Activated T-cell treated with anti-CD3 and anti-CD28 coated beads, Interleukin-2, amount 50 U/mL, for 4 hours (primary cell): ENCODE measurements at regions not wholly inside any gene's neighbourhood (a gene's known extent, or its start where the extent isn't known, plus 50 kb on each side); places are given as distances from the start of the nearest gene placed in this dataset.
"Not testable (repeated sequence)": the region's sequence is repeated elsewhere in the genome, so short reads cannot be mapped to it uniquely, and the experiment has no call there.

Source experiments
- ATAC-seq, 2 donors: fragments of 200-7000 bp; cut with Tn5 transposase; one replicate each; pipeline ENCODE4 v1.10.0; 2021
- DNase-seq: peaks from one replicate; pipeline ENCODE4 v3.0.0-alpha.2; 2020
- H3K27me3 Mint-ChIP-seq: one replicate; pipeline ENCODE4 v1.8.0; 2021; ENCODE audit warnings: low read depth, mixed read lengths
- H3K36me3 Mint-ChIP-seq: one replicate; pipeline ENCODE4 v1.8.0; 2022; ENCODE audit warnings: mixed read lengths; ENCODE audit not compliant: insufficient read depth
- H3K4me1 Mint-ChIP-seq: one replicate; pipeline ENCODE4 v1.8.0; 2021; ENCODE audit warnings: low read depth, mixed read lengths
- H3K4me3 Mint-ChIP-seq: one replicate; pipeline ENCODE4 v1.8.0; 2021; ENCODE audit warnings: mild to moderate bottlenecking, moderate library complexity, mixed read lengths
- H3K9me3 Mint-ChIP-seq: one replicate; pipeline ENCODE4 v1.8.0; 2021; ENCODE audit warnings: mixed read lengths

DNA sequence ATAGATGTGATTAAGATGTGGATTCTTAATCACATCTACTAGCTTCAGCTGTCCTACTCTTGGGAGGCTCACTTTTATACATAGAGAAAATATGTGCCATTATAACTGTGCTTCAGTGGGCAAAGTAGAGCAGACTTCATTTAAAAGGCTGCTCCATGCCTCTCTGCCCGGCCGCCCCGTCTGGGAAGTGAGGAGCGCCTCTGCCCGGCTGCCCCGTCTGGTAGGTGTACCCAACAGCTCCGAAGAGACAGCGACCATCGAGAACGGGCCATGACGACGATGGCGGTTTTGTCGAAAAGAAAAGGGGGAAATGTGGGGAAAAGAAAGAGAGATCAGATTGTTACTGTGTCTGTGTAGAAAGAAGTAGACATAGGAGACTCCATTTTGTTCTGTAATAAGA is 126.4 kb downstream of the TMX1 start:
- H3K27me3 Mint-ChIP-seq, H3K4me1 Mint-ChIP-seq, H3K9me3 Mint-ChIP-seq, H3K4me3 Mint-ChIP-seq, H3K36me3 Mint-ChIP-seq, ATAC-seq, DNase-seq: not testable (repeated sequence)

DNA sequence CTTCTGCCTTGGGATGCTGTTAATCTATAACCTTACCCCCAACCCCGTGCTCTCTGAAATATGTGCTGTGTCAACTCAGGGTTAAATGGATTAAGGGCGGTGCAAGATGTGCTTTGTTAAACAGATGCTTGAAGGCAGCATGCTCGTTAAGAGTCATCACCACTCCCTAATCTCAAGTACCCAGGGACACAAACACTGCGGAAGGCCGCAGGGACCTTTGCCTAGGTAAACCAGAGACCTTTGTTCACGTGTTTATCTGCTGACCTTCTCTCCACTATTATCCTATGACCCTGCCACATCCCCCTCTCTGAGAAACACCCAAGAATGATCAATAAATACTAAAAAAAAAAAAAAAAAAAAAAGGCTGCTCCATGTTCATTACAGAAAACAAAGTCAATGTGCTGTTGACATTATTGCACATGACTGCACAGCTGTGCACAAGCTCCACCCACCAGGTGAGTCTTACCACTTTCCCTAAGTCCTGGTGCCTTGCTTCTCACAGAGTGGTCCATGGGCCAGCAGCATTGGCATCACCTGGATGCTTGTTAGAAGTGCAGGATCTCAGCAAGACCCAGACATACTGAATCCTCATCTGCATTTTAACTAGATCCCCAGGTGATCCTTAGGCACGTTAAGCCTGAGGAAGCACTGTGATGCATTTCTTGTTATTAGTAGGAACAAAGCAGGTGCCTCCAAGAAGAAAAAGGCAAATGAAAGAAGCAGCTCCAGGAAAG is 127.0 kb downstream of the TMX1 start:
- not testable (repeated sequence) for H3K27me3 Mint-ChIP-seq, H3K4me3 Mint-ChIP-seq, H3K9me3 Mint-ChIP-seq, ATAC-seq, DNase-seq, H3K4me1 Mint-ChIP-seq, H3K36me3 Mint-ChIP-seq

DNA sequence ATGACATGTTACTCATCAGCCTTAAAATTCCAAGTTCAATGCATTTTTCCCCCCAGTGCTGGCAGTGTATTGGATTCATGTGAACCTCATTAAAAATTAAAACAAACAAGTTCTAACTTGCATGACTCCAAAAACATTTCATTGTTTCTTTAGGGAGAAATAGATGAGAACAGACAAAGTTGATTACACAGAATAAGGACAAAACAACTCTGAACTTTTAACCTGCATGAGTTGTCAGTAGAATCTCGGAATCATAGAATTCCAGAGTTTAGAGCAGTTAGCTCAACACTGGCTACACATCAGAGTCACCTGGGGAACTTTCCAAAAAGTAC is 127.5 kb downstream of the TMX1 start:
- no peaks in the 10 kb centered on the region for H3K9me3 Mint-ChIP-seq
- no peak for DNase-seq
- no peak overlapping the region for H3K4me3 Mint-ChIP-seq
- peaks cover 7% of the 10 kb centered on the region for H3K27me3 Mint-ChIP-seq
- ATAC-seq, result no peak
- no peaks in the 10 kb centered on the region for H3K4me1 Mint-ChIP-seq
- H3K36me3 Mint-ChIP-seq, result no peaks in the 10 kb centered on the region

DNA sequence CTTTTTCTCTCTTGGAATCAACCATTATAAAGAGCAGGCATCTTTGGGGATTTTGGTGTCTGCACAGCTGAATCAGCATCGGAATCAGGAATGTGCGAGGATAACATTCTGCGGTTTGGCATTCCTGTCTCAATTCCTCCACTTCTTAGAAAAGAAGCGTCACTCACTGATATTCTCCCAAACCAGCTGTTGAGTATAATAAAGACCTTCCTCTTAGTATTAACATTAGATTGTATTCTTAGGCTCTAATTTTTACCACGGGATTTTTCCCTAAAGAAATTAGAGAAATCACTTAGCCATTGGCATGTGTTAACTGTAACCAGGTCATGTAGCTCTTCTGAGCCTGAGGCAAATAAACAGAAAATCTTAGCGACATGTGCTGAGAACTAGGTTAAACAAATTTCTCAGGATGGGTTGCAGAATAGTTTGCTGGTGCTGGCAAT is 128.7 kb downstream of the TMX1 start:
- Mint-ChIP-seq H3K4me1 (no peaks in the 10 kb centered on the region), H3K9me3 (no peaks in the 10 kb centered on the region), H3K36me3 (no peaks in the 10 kb centered on the region), H3K27me3 (peaks cover 7% of the 10 kb centered on the region), H3K4me3 (no peak overlapping the region)
- no peak for DNase-seq
- no peak for ATAC-seq

DNA sequence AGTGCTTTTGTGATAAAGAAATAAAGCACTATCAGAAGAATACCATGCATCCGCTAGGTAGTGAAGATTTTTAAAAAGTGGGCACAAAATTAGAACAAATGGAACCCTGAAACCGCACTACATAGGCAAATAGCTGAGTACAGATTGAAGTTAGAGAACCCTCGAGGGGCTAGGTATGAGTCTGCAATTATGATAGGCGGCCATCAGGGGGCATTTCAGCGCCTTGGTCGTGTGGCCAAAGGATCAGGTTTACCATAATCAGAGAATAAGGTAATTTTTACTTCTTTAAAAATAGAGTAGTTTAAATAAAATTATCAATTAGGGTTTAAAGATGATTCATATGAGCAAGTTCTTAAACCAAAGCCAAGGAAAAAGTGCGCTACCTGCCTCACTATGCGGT is 129.8 kb downstream of the TMX1 start:
- Mint-ChIP-seq H3K27me3 (peaks cover 7% of the 10 kb centered on the region), H3K36me3 (no peaks in the 10 kb centered on the region), H3K9me3 (no peaks in the 10 kb centered on the region), H3K4me1 (no peaks in the 10 kb centered on the region), H3K4me3 (no peak overlapping the region)
- ATAC-seq (no peak), DNase-seq (no peak)

DNA sequence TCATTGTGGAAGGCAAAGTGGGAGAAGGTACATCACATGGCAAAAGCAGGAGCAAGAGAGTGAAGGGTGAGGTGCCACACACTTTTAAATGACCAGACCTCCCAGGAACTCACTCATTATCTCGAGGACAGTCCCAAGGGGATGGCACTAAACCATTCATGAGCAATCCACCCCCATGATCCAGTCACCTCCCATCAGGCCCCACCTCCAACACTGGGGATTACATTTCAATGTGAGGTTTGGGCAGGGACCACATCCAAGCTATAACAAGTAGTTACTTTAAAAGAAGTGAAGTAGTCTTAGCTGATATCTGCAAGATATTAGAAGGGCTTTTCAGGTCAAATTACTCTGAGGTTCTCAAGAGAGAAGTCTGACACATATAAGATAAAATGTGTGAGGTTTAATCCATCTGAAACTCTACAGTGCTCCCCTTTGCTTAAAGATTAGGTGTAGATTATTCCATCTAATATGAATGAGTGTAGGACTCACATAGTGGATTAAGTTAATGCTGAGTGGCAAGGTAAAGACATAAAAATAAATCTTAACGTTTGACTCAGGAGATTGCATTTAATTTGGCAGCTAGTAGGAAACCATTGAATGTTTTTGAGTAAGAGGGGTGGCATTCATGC is 130.8 kb downstream of the TMX1 start:
- no peak overlapping the region for H3K4me3 Mint-ChIP-seq
- no peaks in the 10 kb centered on the region for H3K36me3 Mint-ChIP-seq
- H3K27me3 Mint-ChIP-seq, result peaks cover 7% of the 10 kb centered on the region
- no peaks in the 10 kb centered on the region for H3K9me3 Mint-ChIP-seq
- DNase-seq, result no peak
- ATAC-seq, result no peak
- H3K4me1 Mint-ChIP-seq, result no peaks in the 10 kb centered on the region

DNA sequence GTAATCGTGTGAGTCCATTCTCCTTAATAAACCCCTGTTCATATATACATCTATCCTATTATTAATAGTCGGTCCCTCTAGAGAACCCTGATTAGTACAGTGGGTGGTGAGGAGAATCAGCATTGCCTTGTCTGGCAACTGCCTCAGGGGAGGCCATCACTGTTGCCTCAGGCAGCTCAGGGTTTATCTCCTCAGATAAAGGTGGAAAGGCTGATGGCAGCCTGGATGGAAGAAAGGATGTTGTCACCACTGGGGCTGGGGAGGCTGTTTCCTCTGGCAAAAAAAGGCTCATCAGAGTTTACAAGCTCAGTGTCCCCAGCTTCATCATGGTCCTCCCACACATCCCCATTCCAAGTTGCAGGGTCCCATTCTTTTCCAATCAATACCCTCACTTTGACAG is 137.1 kb downstream of the TMX1 start:
- not testable (repeated sequence) for H3K36me3 Mint-ChIP-seq, H3K27me3 Mint-ChIP-seq, ATAC-seq, H3K9me3 Mint-ChIP-seq, H3K4me3 Mint-ChIP-seq, DNase-seq, H3K4me1 Mint-ChIP-seq

DNA sequence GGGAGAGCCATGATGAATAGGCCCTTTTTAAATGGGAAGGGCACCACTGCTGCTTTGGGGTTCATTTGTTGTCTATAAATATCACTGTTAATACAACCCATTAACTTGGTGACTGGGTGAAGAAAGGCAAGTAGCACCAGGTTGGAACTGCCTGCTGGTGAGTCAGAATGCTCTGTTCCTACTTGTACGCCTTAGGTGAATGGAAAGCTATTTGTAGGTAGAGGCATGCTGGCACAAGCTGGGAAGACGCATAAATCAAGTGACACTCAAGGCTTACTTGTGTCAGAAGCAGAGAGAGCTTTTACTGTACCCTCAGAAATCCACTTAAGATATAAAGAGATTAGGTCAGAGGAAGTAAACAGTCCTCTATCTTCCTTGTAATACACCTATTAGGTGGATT is 142.5 kb downstream of the TMX1 start:
- H3K9me3 Mint-ChIP-seq, result no peaks in the 10 kb centered on the region
- H3K4me3 Mint-ChIP-seq, result no peak overlapping the region
- ATAC-seq (no peak), DNase-seq (no peak)
- peaks cover 10% of the 10 kb centered on the region for H3K27me3 Mint-ChIP-seq
- H3K4me1 Mint-ChIP-seq, result no peaks in the 10 kb centered on the region
- no peaks in the 10 kb centered on the region for H3K36me3 Mint-ChIP-seq

DNA sequence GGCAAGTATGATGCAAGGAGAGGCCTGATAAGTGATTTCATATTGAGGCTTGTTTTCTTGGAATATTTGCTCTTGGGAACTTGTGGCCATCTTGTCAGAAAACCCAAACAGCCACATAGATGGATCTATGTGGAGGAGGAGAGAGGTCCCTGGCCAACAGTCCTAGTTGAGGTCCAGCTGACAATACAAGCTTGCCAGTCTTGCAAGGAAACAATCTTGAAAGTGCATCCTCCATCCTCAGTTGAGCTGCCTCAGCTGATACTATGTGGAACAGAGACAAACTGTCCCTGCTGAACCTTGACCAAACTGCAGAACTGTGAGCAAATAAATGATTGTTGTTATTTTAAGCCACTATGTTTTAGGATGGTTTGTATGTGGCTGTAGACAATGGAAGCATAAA is 146.4 kb downstream of the TMX1 start:
- H3K9me3 Mint-ChIP-seq, result no peaks in the 10 kb centered on the region
- H3K4me1 Mint-ChIP-seq, result no peaks in the 10 kb centered on the region
- H3K27me3 Mint-ChIP-seq, result peaks cover 15% of the 10 kb centered on the region
- ATAC-seq (no peak), DNase-seq (no peak)
- no peaks in the 10 kb centered on the region for H3K36me3 Mint-ChIP-seq
- no peak overlapping the region for H3K4me3 Mint-ChIP-seq

DNA sequence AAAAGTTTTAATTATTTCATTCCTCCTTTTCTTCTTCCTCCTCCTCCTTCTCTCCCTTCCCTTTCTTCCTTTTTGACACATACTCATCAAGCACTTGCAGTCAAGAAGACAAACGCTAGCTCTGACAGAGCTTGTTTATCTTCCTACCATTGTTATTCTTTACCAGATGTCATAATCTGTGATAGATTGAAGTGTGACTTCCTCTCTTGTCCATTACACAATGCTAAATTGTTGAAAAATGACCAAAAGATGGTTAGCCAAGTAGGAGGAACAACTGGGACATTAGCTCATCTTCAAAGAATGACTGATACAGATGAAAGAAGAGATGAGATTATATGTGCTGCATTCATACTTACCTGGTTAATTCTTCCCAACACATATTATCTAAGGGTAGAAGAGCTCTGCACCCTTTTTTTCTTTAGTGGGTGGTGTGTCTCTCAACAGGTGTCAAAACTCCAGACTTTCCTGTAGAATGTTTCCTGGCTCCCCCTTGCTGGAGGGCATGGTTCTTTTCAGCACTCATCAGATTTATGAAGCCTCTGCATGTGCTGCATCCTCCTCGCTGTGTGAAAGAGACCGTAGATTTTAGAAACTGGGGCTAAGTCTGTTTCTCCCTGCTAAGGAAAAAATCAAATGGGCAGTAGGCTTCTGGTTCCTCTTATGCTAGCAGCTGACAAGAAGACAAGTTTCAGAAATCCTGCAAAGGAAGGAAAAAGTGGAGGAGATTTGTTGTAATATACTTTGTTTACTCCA is 147.1 kb downstream of the TMX1 start:
- H3K4me3 Mint-ChIP-seq, result no peak overlapping the region
- H3K9me3 Mint-ChIP-seq, result no peaks in the 10 kb centered on the region
- DNase-seq, result no peak
- no peak for ATAC-seq
- H3K4me1 Mint-ChIP-seq, result no peaks in the 10 kb centered on the region
- H3K27me3 Mint-ChIP-seq, result peaks cover 11% of the 10 kb centered on the region
- no peaks in the 10 kb centered on the region for H3K36me3 Mint-ChIP-seq

DNA sequence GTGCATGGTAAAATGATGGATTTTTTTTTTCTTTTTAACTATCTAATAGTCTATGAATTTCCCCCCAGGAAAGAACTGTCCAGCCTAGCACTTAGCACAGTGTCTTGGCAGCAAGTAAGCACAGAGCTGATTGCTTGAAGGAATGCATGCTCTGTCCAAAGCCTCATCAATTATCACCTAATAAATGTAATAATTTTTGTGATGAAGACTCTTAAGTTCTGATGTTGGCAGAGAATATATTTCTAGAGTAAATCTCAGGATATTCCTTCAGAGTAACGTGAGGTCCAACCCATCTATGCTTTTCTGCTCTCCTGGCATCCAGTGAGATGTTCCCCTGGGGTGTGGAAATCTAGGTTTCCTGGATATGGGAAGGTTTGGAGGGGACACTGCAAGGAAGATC is 152.4 kb downstream of the TMX1 start:
- DNase-seq (no peak), ATAC-seq (no peak)
- Mint-ChIP-seq H3K4me1 (no peaks in the 10 kb centered on the region), H3K4me3 (no peak overlapping the region), H3K9me3 (no peaks in the 10 kb centered on the region), H3K36me3 (no peaks in the 10 kb centered on the region), H3K27me3 (peaks cover 7% of the 10 kb centered on the region)

DNA sequence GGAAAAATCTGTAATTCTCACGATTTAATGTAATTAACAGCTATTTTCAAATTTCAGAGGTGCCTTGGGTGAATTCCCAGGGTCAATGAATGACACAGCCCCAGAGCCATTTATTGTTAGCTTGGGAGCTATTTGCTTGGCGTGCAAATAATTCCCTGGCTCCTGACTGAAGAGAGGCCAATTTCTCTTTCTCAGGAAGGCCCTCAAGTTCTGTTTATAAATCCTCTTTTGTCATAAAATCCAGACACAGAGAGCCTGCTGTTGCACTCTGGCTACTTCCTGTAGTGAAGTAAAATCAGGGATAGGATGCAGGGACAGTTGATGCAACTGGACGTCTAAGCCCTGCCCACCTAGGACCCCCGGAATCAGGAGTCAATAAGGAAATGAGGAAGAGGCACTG is 154.3 kb downstream of the TMX1 start:
- Mint-ChIP-seq H3K36me3 (no peaks in the 10 kb centered on the region), H3K4me3 (no peak overlapping the region), H3K9me3 (no peaks in the 10 kb centered on the region), H3K27me3 (peaks cover 6% of the 10 kb centered on the region), H3K4me1 (no peaks in the 10 kb centered on the region)
- ATAC-seq (no peak), DNase-seq (no peak)

DNA sequence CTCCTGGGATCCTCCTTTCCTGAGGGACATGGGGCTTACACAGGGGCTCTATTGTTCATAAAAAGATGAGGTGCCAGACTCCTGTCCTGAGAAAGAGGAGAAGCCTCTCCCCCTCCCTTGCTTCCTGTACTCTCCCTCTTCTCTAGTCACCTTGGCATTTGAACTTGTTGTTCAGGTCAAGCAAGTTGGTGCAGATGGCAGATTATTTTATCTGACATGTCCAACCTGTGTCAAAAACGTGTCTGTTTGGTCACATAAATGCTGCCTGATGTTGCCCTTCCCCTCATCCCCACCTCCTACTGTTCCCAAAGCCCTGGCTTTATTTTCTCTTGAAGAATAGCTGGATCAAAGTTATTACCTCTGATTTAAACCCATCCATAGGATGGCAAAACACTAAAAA is 154.8 kb downstream of the TMX1 start:
- peaks cover 6% of the 10 kb centered on the region for H3K27me3 Mint-ChIP-seq
- H3K4me1 Mint-ChIP-seq, result no peaks in the 10 kb centered on the region
- DNase-seq (no peak), ATAC-seq (no peak)
- no peaks in the 10 kb centered on the region for H3K36me3 Mint-ChIP-seq
- no peak overlapping the region for H3K4me3 Mint-ChIP-seq
- no peaks in the 10 kb centered on the region for H3K9me3 Mint-ChIP-seq

DNA sequence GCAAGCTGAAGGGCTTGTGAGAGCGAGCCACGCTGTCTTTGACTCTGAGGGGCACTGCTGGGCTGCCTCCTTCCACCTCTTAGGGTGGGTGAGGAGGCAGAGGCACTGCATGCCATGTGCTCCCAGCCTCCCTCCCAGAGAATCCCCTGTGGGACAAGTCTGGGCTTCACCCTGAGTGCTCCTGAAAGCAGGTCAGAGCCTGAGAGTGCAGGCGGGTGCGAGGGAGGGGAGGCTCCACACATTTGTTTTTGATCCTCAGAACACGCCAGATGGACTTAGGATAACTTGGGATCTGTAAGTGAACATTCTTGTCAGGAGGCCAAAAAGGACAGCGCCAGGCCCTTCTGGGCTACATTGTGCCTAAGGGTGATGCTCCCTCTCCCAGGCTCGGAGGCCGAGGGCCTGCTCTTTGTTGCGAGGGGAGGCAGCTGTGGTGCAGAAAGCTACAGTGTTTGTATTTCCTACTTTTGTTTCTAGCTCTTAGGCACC is 155.4 kb downstream of the TMX1 start:
- DNase-seq (no peak), ATAC-seq (no peak)
- no peaks in the 10 kb centered on the region for H3K36me3 Mint-ChIP-seq
- no peaks in the 10 kb centered on the region for H3K4me1 Mint-ChIP-seq
- H3K4me3 Mint-ChIP-seq, result no peak overlapping the region
- H3K9me3 Mint-ChIP-seq, result no peaks in the 10 kb centered on the region
- H3K27me3 Mint-ChIP-seq, result peaks cover 8% of the 10 kb centered on the region
